ACHN (cell line): ENCODE measurements at regions not wholly inside any gene's neighbourhood (a gene's known extent, or its start where the extent isn't known, plus 50 kb on each side); places are given as distances from the start of the nearest gene placed in this dataset.

ENCODE experiments used
- DNase-seq: peaks from one replicate; pipeline ENCODE4 v3.0.0-alpha.2; 2015
- in situ Hi-C: cut with HindIII; loops from 2 replicates; pipeline ENCODE4 v1.10.0; 2017; ENCODE audit warnings: low sequenced_read_pairs, low pct_ligation_motif_present, low pct_unique_long_range_greater_than_20kb

DNA sequence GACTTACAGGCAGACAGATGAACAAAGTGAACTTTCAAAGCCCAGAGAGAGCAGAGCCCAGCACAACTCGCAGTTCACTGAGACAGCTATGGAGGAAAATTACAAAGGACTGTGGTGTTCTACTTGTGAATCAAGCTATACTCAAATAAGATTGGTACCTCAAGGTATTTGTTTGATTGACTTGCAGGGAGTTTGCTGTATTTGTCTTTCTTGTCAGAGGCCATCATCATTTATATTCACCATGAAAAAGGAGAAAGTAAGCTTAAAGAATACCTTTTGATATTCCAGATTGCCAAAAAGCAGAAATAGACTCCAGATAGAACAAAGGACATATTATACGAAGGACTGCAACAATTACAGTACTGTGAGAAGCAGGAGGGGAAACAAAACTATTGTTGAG lies 1047.9 kb downstream of the RPA4 start:
- in situ Hi-C loops = no loop called here
- DNase-seq = no peak

GRCh38 chrX:97936296-97936695 lies 1052.6 kb downstream of the RPA4 start:
- in situ Hi-C loops = no loop called here
- DNase-seq = no peak

- no peak for DNase-seq
- in situ Hi-C loops = no loop called here
Observed at GRCh38 chrX:97938706-97939105, 1055.0 kb downstream of the RPA4 start.

DNA sequence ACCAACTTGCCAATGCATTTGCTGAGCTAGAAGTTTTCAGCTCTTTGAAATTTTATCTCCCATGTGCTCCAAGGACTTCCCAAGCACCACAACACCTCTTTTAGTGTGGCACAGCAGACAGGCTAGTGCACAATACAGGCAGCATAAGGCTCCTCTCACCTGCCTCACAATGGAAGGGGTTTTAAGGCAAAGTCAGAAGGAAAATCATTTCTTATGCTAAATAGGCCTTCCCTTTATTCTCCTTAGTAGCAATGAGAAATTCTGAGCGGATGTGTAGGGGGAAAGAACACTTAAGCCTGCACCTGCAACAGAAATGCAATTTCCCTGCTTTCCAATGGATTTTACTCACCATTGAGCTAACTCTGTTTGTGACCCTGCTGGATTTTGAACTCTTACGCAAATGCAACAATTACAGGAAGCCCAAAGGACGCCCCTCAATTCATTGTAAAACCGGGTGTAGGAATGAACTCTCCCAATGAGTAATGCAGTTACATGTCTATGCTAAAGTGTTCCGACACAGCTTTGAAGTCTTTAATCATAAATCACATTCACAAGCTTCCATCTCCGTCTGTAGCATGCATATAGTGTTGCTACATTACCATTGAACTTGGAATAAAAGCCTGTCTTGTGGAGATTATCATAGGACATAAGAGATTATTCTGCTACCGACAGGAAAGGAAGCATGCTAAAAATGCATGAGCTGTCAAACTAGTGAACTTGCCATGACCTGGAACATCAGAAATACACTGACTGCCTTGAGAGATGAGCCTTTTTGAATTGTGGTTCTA lies 1084.9 kb downstream of the RPA4 start:
- no peak for DNase-seq
- in situ Hi-C loops = no loop called here

- no peak for DNase-seq
- in situ Hi-C loops = no loop called here
Observed at GRCh38 chrX:97984641-97985040, 1100.9 kb downstream of the RPA4 start.

- in situ Hi-C loops = no loop called here
- DNase-seq = no peak
Observed at GRCh38 chrX:97985096-97985495, 1101.4 kb downstream of the RPA4 start.

DNA sequence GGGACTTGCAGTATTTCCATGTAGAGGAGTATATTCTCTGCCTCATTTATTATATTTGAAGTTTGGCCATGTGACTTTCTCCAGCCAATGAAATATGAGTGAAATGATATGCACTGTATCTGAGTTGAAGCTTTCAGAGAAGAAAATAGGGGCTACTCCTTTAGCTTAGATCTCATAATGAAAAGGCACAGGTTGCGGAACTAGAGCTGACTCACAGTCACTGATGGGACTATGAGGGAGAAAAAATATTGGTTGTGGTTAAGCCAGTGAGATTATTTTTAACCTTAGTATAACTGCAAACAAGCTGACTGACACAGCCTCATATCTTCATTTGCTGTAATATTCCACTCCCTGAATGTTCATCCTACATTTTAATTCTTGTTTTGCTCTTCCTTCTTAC lies 1104.3 kb downstream of the RPA4 start:
- in situ Hi-C loops = no loop called here
- no peak for DNase-seq

GRCh38 chrX:97995834-97996233 lies 1112.1 kb downstream of the RPA4 start:
- no peak for DNase-seq
- in situ Hi-C loops = no loop called here

- no peak for DNase-seq
- in situ Hi-C loops = no loop called here
Observed at GRCh38 chrX:98028691-98029090, 1145.0 kb downstream of the RPA4 start.

DNA sequence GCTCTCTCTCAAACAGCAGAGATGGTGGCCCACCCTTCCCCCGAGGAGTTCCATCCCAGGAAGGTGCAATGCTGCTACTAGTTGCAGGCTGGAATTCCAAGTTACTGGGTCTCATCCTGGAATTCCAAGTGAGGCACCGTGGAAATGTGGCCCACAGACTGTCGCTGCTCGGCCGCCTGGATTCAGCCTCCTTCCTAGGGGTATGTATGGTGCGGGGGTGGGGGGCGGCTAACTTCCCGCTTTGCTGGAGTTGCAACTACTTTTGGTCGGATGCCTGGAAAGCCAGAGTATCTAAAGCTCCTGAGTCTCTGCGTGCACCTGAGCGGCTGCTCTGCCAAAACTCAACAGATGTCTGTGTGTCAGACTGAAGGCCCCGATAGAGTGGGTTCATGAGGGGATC lies 1146.2 kb downstream of the RPA4 start:
- in situ Hi-C loops = no loop called here
- no peak for DNase-seq

DNA sequence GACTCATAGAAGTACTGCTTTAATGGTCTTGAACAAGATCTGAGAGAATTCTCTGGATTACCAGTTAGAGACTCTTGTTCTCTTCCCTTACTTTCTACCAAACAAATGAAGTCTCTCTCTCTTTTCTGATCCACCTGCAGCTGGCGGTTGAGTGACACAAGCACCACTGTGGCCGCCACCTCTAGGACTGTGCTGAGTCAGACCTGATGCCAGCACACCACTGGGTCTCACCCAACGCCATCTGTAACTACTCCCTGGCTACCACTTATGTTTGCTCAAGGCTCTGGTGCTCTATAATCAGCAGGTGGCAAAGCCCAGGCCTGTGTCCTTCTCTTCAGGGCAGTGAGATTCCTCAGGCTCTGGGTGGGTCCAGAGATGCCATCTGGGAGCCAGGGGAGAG lies 1173.5 kb downstream of the RPA4 start:
- in situ Hi-C loops = no loop called here
- no peak for DNase-seq

DNA sequence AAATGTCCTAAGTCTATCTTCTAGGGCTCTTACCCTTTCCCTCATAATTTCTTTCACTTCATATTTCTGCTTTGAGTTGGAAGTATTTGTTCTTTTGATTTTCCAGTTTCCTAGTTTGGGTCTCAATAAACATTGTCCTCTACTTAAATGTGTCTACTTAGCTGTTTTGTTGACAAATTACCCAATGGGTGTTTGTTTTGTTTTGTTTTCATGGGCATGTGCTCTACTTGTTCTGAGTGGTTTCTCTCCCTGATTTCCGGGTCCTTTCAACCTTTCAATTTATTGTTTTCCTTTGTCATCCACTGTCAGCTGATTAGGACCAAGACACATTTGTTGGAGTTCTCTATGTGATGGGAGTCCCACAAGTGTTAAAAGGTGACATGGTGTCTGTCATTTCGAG lies 1181.4 kb downstream of the RPA4 start:
- no peak for DNase-seq
- in situ Hi-C loops = no loop called here

DNA sequence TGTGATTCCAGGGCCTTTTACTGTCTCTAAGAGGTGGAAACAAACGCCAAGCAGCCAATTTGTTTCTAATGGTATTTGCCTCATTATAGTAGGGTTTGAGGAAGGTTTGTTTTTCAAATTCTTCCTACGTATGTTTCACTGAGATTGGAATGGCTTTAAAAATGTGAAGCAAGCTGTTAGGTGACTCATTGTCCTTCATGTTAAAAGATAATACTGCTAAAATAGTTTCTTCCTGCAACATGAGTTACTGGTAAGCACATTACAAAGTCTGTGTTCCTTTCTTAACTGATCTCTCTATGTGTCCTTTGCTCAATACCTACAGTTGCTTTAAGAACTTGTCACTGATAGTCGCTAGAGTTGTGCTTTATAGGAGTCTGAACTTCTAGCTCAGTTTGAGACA lies 1183.9 kb downstream of the RPA4 start:
- no peak for DNase-seq
- in situ Hi-C loops = no loop called here

GRCh38 chrX:98068024-98068580 lies 1184.4 kb downstream of the RPA4 start:
- DNase-seq = no peak
- in situ Hi-C loops = no loop called here

- DNase-seq = no peak
- in situ Hi-C loops = no loop called here
Observed at GRCh38 chrX:98071331-98071730, 1187.6 kb downstream of the RPA4 start.

DNA sequence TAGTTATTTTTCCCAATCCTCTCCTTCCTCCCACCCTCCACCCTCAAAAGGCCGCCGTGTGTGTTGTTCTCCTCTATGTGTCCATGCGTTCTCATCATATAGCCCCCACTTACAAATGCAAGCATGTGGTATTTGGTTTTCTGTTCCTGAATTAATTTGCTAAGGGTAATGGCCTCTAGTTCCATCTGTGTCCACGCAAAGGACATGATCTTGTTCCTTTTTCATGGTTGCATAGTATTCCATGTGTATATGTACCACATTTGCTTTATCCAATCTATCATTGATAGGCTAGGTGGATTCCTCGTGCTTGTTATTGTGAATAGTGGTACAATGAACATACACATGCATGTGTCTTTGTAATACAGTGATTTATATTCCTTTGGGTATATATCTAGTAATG lies 1193.7 kb downstream of the RPA4 start:
- in situ Hi-C loops = no loop called here
- DNase-seq = no peak

- in situ Hi-C loops = no loop called here
Observed at GRCh38 chrX:98111684-98112083, 1228.0 kb downstream of the RPA4 start.

DNA sequence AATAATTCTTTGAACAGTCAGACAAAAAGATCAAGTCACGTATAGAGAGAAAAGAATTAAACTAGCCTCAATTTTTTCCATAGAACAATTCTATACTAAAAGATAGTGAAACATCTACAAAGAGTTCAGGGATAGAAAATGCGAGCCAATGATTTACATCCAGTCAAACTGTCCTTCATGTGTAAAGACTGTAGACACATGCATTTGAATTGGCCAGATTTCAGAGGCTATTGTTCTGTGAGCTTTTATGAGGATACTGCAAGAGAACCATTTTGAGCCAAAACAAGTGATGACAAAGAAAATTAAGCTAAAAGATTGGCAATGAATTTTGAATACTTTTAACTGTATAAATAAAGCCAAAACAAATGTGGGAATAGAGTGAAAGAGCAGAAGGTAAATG lies 1230.3 kb downstream of the RPA4 start:
- no peak for DNase-seq

More at GRCh38 chrX:98111684-98112083, 1228.0 kb downstream of the RPA4 start:
- no peak for DNase-seq

DNA sequence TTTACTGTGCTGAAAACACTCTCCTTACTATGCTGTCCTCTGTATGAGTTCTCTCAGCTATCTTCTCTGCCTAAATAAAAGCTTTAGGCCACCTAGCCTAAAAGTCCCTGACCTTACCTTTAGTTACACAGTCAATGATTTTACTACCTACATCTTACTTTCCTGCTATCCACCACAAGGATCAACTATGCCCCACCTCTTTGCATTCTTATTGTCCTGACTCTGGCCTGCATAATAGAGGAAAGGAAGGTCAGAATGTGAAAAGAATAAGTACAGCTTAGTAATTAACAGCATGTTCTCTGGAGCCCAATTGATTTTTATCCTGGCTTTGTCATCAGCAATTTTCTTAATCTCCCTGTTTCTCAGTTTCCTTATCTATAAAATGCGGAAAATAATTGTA lies 1257.8 kb downstream of the RPA4 start:
- in situ Hi-C loops = no loop called here
- DNase-seq = no peak

More for the DNA sequence above, 1230.3 kb downstream of the RPA4 start:
- in situ Hi-C loops = no loop called here

DNA sequence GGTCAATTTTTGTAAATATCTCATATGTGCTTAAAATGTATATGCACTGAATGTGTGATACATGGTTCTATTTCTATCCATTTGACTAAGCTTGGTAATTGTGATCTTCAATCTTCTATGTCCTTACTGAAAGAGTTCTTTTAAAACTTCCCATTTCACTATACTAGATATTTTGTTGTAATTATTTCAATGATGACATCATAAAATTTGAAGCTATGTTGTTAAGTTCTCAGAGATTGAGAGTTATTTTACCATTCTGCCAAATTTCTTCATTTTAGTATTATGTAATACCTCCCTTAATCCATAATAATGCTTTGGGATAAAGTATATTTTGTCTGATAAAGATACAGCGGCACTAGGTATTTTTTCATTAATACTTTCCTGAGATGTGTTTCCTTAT lies 1307.3 kb downstream of the RPA4 start:
- in situ Hi-C loops = no loop called here
- no peak for DNase-seq
